ENCODE measurements at regions not wholly inside any gene's neighbourhood (a gene's known extent, or its start where the extent isn't known, plus 50 kb on each side); places are given as distances from the start of the nearest gene placed in this dataset.

GRCh38 chr6:119938752-119939151 is 589.2 kb upstream of the MAN1A1 start:
- no peaks in the 10 kb centered on the region for H4K20me1 ChIP-seq (replicated peaks; ENCODE audit: insufficient read depth)

GRCh38 chr6:119934816-119935215 is 585.3 kb upstream of the MAN1A1 start:
- Histone ChIP-seq H2AFZ (no peak overlapping the region), H3F3A (replicated peaks; ENCODE audit: low read depth) (no peaks in the 10 kb centered on the region), H3K79me2 (replicated peaks; ENCODE audit: insufficient read depth) (no peaks in the 10 kb centered on the region), H4K20me1 (replicated peaks; ENCODE audit: insufficient read depth) (no peaks in the 10 kb centered on the region), H3K4me2 (no peak overlapping the region), H3K27ac (ENCODE audit: low read depth) (no peak overlapping the region), H3K4me3 (no peak overlapping the region), H3K9me2 (ENCODE audit: insufficient read depth) (0 out of 2 replicates have a peak, but pooled peaks cover 5% of the 10 kb centered on the region), H3K36me3 (ENCODE audit: insufficient read depth) (no peaks in the 10 kb centered on the region), H3K4me1 (ENCODE audit: insufficient read depth) (no peaks in the 10 kb centered on the region), H3K27me3 (ENCODE audit: insufficient read depth) (no peaks in the 10 kb centered on the region)
- Mint-ChIP-seq H3K4me3 (no peak overlapping the region), H3K27ac (no peak overlapping the region), H3K4me1 (no peaks in the 10 kb centered on the region), H3K36me3 (ENCODE audit: low read depth) (no peaks in the 10 kb centered on the region), H3K27me3 (ENCODE audit: insufficient read depth, low read depth, poor library complexity) (no peaks in the 10 kb centered on the region), H3K9me3 (no peaks in the 10 kb centered on the region)
- DNase-seq (ENCODE audit: low spot score), result no peak
- no peak for TF ChIP-seq CREB1 (CRISPR knock-in tag; IDR thresholded peaks at IDR 0.05; ENCODE audit: low read depth)
- TF ChIP-seq ZNF331 (CRISPR knock-in tag; IDR thresholded peaks at IDR 0.05; ENCODE audit: low read depth), result no peak
- TF ChIP-seq EZH2phosphoT487 (IDR thresholded peaks at IDR 0.05; ENCODE audit: unreplicated experiment), result no peak
- ATAC-seq, result no peak

More at GRCh38 chr6:119938752-119939151, 589.2 kb upstream of the MAN1A1 start:
- Mint-ChIP-seq H3K27me3 (ENCODE audit: insufficient read depth, low read depth, poor library complexity) (peaks cover 3% of the 10 kb centered on the region), H3K4me1 (no peaks in the 10 kb centered on the region), H3K27ac (no peak overlapping the region), H3K36me3 (ENCODE audit: low read depth) (no peaks in the 10 kb centered on the region), H3K4me3 (no peak overlapping the region), H3K9me3 (no peaks in the 10 kb centered on the region)
- H3K9me2 ChIP-seq (ENCODE audit: insufficient read depth), result no peaks in the 10 kb centered on the region
- H3F3A ChIP-seq (replicated peaks; ENCODE audit: low read depth), result no peaks in the 10 kb centered on the region
- TF ChIP-seq, protein P1, sequence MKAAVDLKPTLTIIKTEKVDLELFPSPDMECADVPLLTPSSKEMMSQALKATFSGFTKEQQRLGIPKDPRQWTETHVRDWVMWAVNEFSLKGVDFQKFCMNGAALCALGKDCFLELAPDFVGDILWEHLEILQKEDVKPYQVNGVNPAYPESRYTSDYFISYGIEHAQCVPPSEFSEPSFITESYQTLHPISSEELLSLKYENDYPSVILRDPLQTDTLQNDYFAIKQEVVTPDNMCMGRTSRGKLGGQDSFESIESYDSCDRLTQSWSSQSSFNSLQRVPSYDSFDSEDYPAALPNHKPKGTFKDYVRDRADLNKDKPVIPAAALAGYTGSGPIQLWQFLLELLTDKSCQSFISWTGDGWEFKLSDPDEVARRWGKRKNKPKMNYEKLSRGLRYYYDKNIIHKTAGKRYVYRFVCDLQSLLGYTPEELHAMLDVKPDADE (IDR thresholded peaks at IDR 0.05), result no peak
- TF ChIP-seq, protein P2, sequence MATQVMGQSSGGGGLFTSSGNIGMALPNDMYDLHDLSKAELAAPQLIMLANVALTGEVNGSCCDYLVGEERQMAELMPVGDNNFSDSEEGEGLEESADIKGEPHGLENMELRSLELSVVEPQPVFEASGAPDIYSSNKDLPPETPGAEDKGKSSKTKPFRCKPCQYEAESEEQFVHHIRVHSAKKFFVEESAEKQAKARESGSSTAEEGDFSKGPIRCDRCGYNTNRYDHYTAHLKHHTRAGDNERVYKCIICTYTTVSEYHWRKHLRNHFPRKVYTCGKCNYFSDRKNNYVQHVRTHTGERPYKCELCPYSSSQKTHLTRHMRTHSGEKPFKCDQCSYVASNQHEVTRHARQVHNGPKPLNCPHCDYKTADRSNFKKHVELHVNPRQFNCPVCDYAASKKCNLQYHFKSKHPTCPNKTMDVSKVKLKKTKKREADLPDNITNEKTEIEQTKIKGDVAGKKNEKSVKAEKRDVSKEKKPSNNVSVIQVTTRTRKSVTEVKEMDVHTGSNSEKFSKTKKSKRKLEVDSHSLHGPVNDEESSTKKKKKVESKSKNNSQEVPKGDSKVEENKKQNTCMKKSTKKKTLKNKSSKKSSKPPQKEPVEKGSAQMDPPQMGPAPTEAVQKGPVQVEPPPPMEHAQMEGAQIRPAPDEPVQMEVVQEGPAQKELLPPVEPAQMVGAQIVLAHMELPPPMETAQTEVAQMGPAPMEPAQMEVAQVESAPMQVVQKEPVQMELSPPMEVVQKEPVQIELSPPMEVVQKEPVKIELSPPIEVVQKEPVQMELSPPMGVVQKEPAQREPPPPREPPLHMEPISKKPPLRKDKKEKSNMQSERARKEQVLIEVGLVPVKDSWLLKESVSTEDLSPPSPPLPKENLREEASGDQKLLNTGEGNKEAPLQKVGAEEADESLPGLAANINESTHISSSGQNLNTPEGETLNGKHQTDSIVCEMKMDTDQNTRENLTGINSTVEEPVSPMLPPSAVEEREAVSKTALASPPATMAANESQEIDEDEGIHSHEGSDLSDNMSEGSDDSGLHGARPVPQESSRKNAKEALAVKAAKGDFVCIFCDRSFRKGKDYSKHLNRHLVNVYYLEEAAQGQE (IDR thresholded peaks at IDR 0.05; ENCODE audit: unreplicated experiment), result no peak
- TF ChIP-seq ZNF331 (CRISPR knock-in tag; IDR thresholded peaks at IDR 0.05; ENCODE audit: low read depth), result no peak
- TF ChIP-seq, protein P3, sequence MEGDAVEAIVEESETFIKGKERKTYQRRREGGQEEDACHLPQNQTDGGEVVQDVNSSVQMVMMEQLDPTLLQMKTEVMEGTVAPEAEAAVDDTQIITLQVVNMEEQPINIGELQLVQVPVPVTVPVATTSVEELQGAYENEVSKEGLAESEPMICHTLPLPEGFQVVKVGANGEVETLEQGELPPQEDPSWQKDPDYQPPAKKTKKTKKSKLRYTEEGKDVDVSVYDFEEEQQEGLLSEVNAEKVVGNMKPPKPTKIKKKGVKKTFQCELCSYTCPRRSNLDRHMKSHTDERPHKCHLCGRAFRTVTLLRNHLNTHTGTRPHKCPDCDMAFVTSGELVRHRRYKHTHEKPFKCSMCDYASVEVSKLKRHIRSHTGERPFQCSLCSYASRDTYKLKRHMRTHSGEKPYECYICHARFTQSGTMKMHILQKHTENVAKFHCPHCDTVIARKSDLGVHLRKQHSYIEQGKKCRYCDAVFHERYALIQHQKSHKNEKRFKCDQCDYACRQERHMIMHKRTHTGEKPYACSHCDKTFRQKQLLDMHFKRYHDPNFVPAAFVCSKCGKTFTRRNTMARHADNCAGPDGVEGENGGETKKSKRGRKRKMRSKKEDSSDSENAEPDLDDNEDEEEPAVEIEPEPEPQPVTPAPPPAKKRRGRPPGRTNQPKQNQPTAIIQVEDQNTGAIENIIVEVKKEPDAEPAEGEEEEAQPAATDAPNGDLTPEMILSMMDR (conservative IDR thresholded peaks at IDR 0.05; ENCODE audit: low read depth in 2 of 2), result no peak
- no peak overlapping the region for H3K4me3 ChIP-seq
- no peaks in the 10 kb centered on the region for H3K27me3 ChIP-seq (ENCODE audit: insufficient read depth)
- no peak for ATAC-seq
- DNase-seq (ENCODE audit: low spot score), result no peak
- H2AFZ ChIP-seq, result no peak overlapping the region
- no peaks in the 10 kb centered on the region for H3K36me3 ChIP-seq (ENCODE audit: insufficient read depth)
- no peaks in the 10 kb centered on the region for H3K4me1 ChIP-seq (ENCODE audit: insufficient read depth)
- H3K79me2 ChIP-seq (replicated peaks; ENCODE audit: insufficient read depth), result no peaks in the 10 kb centered on the region
- no peak overlapping the region for H3K27ac ChIP-seq (ENCODE audit: low read depth)
- H3K4me2 ChIP-seq, result no peak overlapping the region
